Psoas muscle (tissue), 7 donors: ENCODE measurements at regions not wholly inside any gene's neighbourhood (a gene's known extent, or its start where the extent isn't known, plus 50 kb on each side); places are given as distances from the start of the nearest gene placed in this dataset.

ENCODE experiments used
- ATAC-seq, 4 donors: fragments of 200-7000 bp; cut with Tn5 transposase; one replicate each; pipeline ENCODE4 v1.9.1; 2020; ENCODE audit warnings: moderate library complexity in 3 of 4, mild to moderate bottlenecking in 2 of 4
- DNase-seq, 2 donors: peaks; one replicate each; pipeline ENCODE4 v3.0.0-alpha.2; 2020
- H3K27ac ChIP-seq: fragments of 200-600 bp; one replicate; pipeline ENCODE4 v1.8.0; 2022
- H3K27me3 ChIP-seq, 3 donors: fragments of 200-600 bp in 1 of 3; one replicate each; pipeline versions ENCODE4 v1.6.1 to v1.8.0; 2013 to 2022; ENCODE audit warnings: low read length in 2 of 3, mild to moderate bottlenecking in 2 of 3, moderate library complexity in 1 of 3; ENCODE audit not compliant: insufficient read depth in 3 of 3
- H3K36me3 ChIP-seq, 2 donors: fragments of 200-600 bp in 1 of 2; one replicate each; pipeline versions ENCODE4 v1.6.1 to v1.8.0; 2013 to 2022; ENCODE audit warnings: low read depth in 1 of 2, mild to moderate bottlenecking in 1 of 2, moderate library complexity in 1 of 2; ENCODE audit not compliant: insufficient read depth in 1 of 2
- H3K4me1 ChIP-seq: fragments of 200-600 bp; one replicate; pipeline ENCODE4 v1.8.0; 2022
- H3K4me3 ChIP-seq: fragments of 200-600 bp; one replicate; pipeline ENCODE4 v1.8.0; 2022; ENCODE audit warnings: mild to moderate bottlenecking
- H3K9me3 ChIP-seq: fragments of 200-600 bp; one replicate; pipeline ENCODE4 v1.8.0; 2022
- CTCF ChIP-seq: fragments of 200-600 bp; IDR thresholded peaks from one replicate; pipeline ENCODE4 v1.8.0; 2022; ENCODE audit warnings: antibody characterized with exemption
- WGBS, 3 donors: extraction: QIAGEN DNeasy Blood & Tissue Kit; methylation state at CpG; one replicate each; pipeline versions ENCODE4 v1.1.6 to v1.1.7; 2013; 5-methylcytosine and 5-hydroxymethylcytosine counted together
- intact Hi-C, 2 donors: fragments of 100-400 bp; cut with DNase I; formaldehyde crosslinking; loops; one replicate each; pipeline versions ENCODE4 v1.11.0 to v1.14.2; 2022
- donor health status: healthy with polysubstance abuse.
- donor health status: DM: no; HTN: no; CAD: no; lungs with moderate emphysema.
- donor health status: Bipolar disorder and iron deficiency.
- donor health status: healthy.
- donor health status: DM: yes; HTN: yes; CAD: no.
- donor health status: DM: no; HTN: no; CAD: no.
- donor health status: DM: yes; HTN: yes; CAD: no.

GRCh38 chr15:81475471-81475870 is 101.5 kb upstream of the TMC3 start:
- Histone ChIP-seq H3K9me3 (no peaks in the 10 kb centered on the region), H3K27ac (no peak overlapping the region), H3K4me1 (no peaks in the 10 kb centered on the region), H3K4me3 (no peak overlapping the region), H3K36me3 (no peaks in the 10 kb centered on the region), H3K27me3 (peaks cover 0 to 4% (median 0%) of the 10 kb centered on the region in 3 donors)
- intact Hi-C loops = loop anchor here in 1 of 2 donors (10.0 kb wide), 1 partner anchor 201 kb away; no protein-coding TSS in a partner anchor
- TF ChIP-seq CTCF = no peak
- ATAC-seq = no peak
- DNase-seq = no peak
- 75 to 88% (median 87%) methylated on average over 2 of the region's 2 CpGs for WGBS, 3 donors

GRCh38 chr15:81473946-81474345 is 99.9 kb upstream of the TMC3 start:
- no peaks in the 10 kb centered on the region for H3K4me1 ChIP-seq
- peaks cover 0 to 4% (median 0%) of the 10 kb centered on the region in 3 donors for H3K27me3 ChIP-seq
- H3K36me3 ChIP-seq = no peaks in the 10 kb centered on the region
- ATAC-seq (no peak), DNase-seq (no peak)
- intact Hi-C loops = loop anchor here in 1 of 2 donors (10.0 kb wide), 1 partner anchor 199 kb away; no protein-coding TSS in a partner anchor
- no peaks in the 10 kb centered on the region for H3K9me3 ChIP-seq
- WGBS, 3 donors = 64 to 67% (median 65%) methylated on average over 5 of the region's 5 CpGs
- no peak overlapping the region for H3K4me3 ChIP-seq
- TF ChIP-seq CTCF = no peak
- H3K27ac ChIP-seq = no peak overlapping the region

GRCh38 chr15:81473177-81473576 is 99.2 kb upstream of the TMC3 start:
- WGBS, 3 donors = 38 to 52% (median 46%) methylated on average over 4 of the region's 4 CpGs
- ATAC-seq = no peak
- Histone ChIP-seq H3K4me3 (no peak overlapping the region), H3K36me3 (no peaks in the 10 kb centered on the region), H3K27me3 (peaks cover 0 to 4% (median 0%) of the 10 kb centered on the region in 3 donors), H3K4me1 (no peaks in the 10 kb centered on the region), H3K9me3 (no peaks in the 10 kb centered on the region), H3K27ac (no peak overlapping the region)
- intact Hi-C loops = loop anchor here in 1 of 2 donors (10.0 kb wide), 1 partner anchor 198 kb away; no protein-coding TSS in a partner anchor
- DNase-seq = no peak
- TF ChIP-seq CTCF = no peak

GRCh38 chr15:81471151-81471550 is 97.1 kb upstream of the TMC3 start:
- H3K4me3 ChIP-seq = no peak overlapping the region
- no peaks in the 10 kb centered on the region for H3K4me1 ChIP-seq
- 38 to 75% (median 50%) methylated on average over 2 of the region's 2 CpGs for WGBS, 3 donors
- TF ChIP-seq CTCF = no peak
- no peak overlapping the region for H3K27ac ChIP-seq
- ATAC-seq (no peak), DNase-seq (no peak)
- H3K36me3 ChIP-seq = no peaks in the 10 kb centered on the region
- H3K9me3 ChIP-seq = no peaks in the 10 kb centered on the region
- intact Hi-C loops = loop anchor here in 1 of 2 donors (10.0 kb wide), 1 partner anchor 196 kb away; no protein-coding TSS in a partner anchor
- peaks cover 0 to 4% (median 1%) of the 10 kb centered on the region in 3 donors for H3K27me3 ChIP-seq

GRCh38 chr15:81469154-81469553 is 95.1 kb upstream of the TMC3 start:
- no peak for ATAC-seq

More at GRCh38 chr15:81469154-81469553, 95.1 kb upstream of the TMC3 start:
- Histone ChIP-seq H3K4me1 (no peaks in the 10 kb centered on the region), H3K4me3 (no peak overlapping the region), H3K27me3 (peaks cover 0 to 1% (median 0%) of the 10 kb centered on the region in 3 donors), H3K36me3 (no peaks in the 10 kb centered on the region), H3K27ac (no peak overlapping the region), H3K9me3 (peaks cover 7% of the 10 kb centered on the region)
- no peak for TF ChIP-seq CTCF
- intact Hi-C loops = no loop called here
- DNase-seq = no peak
- 64 to 76% (median 66%) methylated on average over 5 of the region's 5 CpGs for WGBS, 3 donors
